SJSA1 (cell line): ENCODE measurements at regions not wholly inside any gene's neighbourhood (a gene's known extent, or its start where the extent isn't known, plus 50 kb on each side); places are given as distances from the start of the nearest gene placed in this dataset.
A peak's percentile ranks its signal among the peaks of the same experiment; 100 is the strongest.
"Not testable (repeated sequence)": the region's sequence is repeated elsewhere in the genome, so short reads cannot be mapped to it uniquely, and the experiment has no call there.

Source experiments
- DNase-seq, 2 experiments: peaks; one replicate each; pipeline ENCODE4 v3.0.0-alpha.2; 2015 to 2020; ENCODE audit warnings: low spot score in 2 of 2, low read depth in 1 of 2
- H3K27ac ChIP-seq: fragments of 250-450 bp; sonication (Bioruptor Pico); 2 replicates; pipeline ENCODE4 v1.5.1; 2020; ENCODE audit warnings: mild to moderate bottlenecking, moderate library complexity
- H3K27me3 ChIP-seq: fragments of 250-450 bp; sonication (Bioruptor Pico); replicated peaks from 2 replicates; pipeline ENCODE4 v1.5.1; 2020; ENCODE audit warnings: mild to moderate bottlenecking, moderate library complexity
- H3K36me3 ChIP-seq: fragments of 250-450 bp; sonication (Bioruptor Pico); 2 replicates; pipeline ENCODE4 v1.5.1; 2020; ENCODE audit warnings: mild to moderate bottlenecking
- H3K4me1 ChIP-seq: fragments of 250-450 bp; sonication (Bioruptor Pico); replicated peaks from 2 replicates; pipeline ENCODE4 v1.6.1; 2021; ENCODE audit warnings: mild to moderate bottlenecking
- H3K4me3 ChIP-seq: fragments of 250-450 bp; sonication (Bioruptor Pico); 2 replicates; pipeline ENCODE4 v1.5.1; 2020; ENCODE audit warnings: mild to moderate bottlenecking
- H3K9me3 ChIP-seq: fragments of 250-450 bp; sonication (Bioruptor Pico); replicated peaks from 2 replicates; pipeline ENCODE4 v1.5.1; 2020; ENCODE audit warnings: mild to moderate bottlenecking

DNA sequence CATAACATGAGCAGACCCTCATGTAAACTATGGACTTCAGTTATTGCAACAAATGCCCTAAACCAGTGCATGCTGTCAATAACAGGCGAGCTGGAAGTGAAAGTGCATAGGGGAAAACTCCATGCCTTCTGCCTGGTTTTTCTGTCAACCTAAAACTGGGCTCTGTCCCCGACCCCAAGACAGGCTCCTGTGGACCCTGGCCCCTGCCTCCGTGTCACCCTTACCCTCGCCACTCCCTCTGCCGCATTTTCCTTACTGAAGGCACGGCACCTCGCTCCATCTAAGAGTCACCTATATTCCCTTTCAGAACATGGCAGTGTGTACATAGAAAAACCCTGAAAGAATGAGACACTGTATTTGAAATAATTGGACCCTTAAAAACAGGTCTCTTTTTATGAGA lies 151.3 kb downstream of the SHANK2 start:
- Histone ChIP-seq H3K4me3 (no peak overlapping the region), H3K27ac (no peak overlapping the region), H3K27me3 (no peaks in the 10 kb centered on the region), H3K9me3 (no peaks in the 10 kb centered on the region), H3K4me1 (0 out of 2 replicates have a peak, but pooled peaks cover 4% of the 10 kb centered on the region), H3K36me3 (no peaks in the 10 kb centered on the region)
- no peak for DNase-seq

GRCh38 chr11:71098776-71099175 lies 153.6 kb downstream of the SHANK2 start:
- Histone ChIP-seq H3K9me3 (no peaks in the 10 kb centered on the region), H3K36me3 (no peaks in the 10 kb centered on the region)
- no peak for DNase-seq

DNA sequence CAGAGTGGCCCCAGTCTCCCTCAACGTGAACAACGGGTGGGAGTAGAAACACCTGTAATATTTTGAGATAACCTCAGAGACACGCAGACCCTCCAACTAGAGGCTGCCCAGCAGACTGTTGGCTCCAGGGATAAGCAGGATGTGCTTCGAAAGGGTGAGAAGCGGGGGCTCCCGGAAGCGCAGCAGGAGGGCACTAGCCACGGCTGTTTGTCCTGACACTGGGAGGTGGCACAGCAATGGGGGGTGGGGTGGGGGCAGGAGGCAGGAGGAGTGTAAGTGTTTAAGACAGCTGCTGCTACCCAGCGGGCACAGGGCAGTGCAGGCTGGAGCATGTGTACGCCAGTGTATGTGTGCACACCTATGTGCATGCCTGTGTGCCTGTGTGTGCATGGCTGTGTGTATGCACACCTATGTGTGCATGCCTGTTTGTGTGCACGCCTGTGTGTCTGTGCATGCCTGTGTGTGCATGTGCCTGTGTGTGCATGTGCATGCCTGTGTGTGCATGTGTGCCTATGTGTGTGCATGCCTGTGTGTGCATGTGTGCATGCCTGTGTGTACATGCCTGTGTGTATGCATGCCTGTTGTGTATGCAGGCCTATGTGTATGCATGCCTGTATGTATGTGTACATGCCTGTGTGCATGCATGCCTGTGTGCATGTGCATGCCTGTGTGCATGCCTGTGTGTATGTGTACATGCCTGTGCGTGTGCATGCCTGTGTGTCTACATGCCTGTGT lies 154.7 kb downstream of the SHANK2 start:
- Histone ChIP-seq H3K4me1 (0 out of 2 replicates have a peak, but pooled peaks cover 4% of the 10 kb centered on the region), H3K27me3 (no peaks in the 10 kb centered on the region), H3K27ac (no peak overlapping the region), H3K36me3 (no peaks in the 10 kb centered on the region), H3K4me3 (no peak overlapping the region), H3K9me3 (no peaks in the 10 kb centered on the region)
- DNase-seq: no peak

More at GRCh38 chr11:71098776-71099175, 153.6 kb downstream of the SHANK2 start:
- H3K27me3 ChIP-seq: no peaks in the 10 kb centered on the region
- 0 out of 2 replicates have a peak, but pooled peaks cover 4% of the 10 kb centered on the region for H3K4me1 ChIP-seq
- H3K4me3 ChIP-seq: no peak overlapping the region
- no peak overlapping the region for H3K27ac ChIP-seq

GRCh38 chr11:71096751-71097388 lies 155.5 kb downstream of the SHANK2 start:
- Histone ChIP-seq H3K4me1 (0 out of 2 replicates have a peak, but pooled peaks cover 4% of the 10 kb centered on the region), H3K36me3 (no peaks in the 10 kb centered on the region), H3K27ac (no peak overlapping the region), H3K4me3 (no peak overlapping the region), H3K9me3 (no peaks in the 10 kb centered on the region), H3K27me3 (no peaks in the 10 kb centered on the region)
- DNase-seq: no peak

DNA sequence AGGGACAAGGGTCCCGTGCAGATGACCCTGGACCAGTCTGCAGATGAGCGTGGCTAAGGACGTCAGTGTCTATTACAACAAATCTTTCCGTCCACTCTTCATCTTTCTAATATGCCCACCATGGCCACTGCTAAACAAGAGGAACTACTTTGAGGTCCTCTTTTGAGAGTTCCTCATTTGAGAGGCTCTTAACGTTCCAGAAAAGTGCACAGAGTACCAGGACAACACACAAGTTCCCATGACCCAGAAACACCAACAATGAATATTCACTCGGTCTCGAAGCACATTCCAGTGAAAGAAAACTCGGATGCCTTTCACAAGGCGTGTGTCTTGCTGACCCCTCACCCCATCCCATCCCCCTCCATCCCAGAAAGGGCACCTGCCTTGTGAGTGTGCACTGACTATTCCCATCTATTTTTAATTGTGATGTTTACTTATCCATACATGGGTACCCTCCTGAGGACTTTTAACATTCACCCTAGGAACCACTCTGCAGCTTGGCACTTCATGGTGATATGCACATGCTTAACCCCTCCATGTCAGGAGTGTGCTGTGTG lies 157.0 kb downstream of the SHANK2 start:
- 0 out of 2 replicates have a peak, but pooled peaks cover 4% of the 10 kb centered on the region for H3K4me1 ChIP-seq
- H3K9me3 ChIP-seq: no peaks in the 10 kb centered on the region
- H3K36me3 ChIP-seq: no peaks in the 10 kb centered on the region
- H3K4me3 ChIP-seq: no peak overlapping the region
- H3K27me3 ChIP-seq: no peaks in the 10 kb centered on the region
- DNase-seq: no peak
- no peak overlapping the region for H3K27ac ChIP-seq

DNA sequence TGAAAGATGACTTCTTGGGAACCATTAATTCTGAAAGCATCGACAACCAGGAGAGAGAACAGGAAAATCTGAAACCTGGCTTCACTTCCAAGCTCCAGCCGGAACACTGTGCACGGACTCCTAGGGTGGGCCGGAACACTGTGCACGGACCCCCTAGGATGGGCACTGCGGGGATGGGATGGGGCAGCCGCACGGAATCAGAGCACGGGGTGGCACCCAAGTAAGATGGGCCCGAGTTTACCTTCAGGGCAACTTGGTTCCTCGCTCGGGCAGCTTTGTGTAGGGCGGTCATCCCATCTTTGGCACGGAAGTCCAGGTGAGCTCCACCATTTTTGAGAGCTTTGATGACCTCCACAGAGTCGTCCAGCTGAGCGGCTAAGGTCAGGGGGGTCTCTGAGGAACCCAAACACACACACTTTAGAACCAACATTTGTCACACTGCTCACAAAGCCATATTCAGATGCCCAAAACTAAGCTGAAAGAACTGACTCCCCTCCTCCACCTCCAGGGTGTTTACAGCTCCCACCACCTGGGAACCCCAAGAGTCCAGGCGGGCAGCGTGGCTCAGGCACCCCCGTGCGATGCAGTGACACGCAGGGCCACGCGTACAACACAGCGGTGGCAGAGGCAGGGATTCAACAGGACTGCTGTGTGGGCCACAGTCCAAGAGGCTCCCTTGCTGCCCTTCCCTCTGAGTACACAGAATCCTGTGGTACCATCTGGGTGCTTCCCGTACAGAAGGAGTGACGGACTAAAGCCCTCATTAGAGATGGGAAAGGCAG lies 157.9 kb downstream of the SHANK2 start:
- no peaks in the 10 kb centered on the region for H3K36me3 ChIP-seq
- H3K4me1 ChIP-seq: 0 out of 2 replicates have a peak, but pooled peaks cover 4% of the 10 kb centered on the region
- no peaks in the 10 kb centered on the region for H3K27me3 ChIP-seq
- DNase-seq: no peak
- H3K4me3 ChIP-seq: no peak overlapping the region
- no peaks in the 10 kb centered on the region for H3K9me3 ChIP-seq
- H3K27ac ChIP-seq: no peak overlapping the region

DNA sequence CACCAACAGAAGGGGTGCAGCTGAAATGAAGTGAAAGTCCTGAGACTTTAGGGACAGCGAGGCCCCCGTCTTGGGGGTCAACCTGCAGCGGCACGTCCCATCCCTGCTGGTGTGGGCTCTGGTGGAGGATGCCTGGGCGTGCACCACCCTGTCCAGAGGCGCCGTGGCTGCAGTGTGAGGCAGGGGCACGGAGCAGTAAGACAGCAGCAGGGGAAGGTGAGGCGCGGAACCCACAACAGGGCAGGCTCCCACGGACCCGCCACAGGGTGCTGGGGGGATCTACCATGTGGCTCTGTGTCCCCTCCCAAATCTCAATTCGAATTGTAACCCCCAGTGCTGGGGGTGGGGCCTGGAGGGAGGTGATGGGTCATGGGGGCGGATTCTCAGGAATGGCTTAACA lies 158.6 kb downstream of the SHANK2 start:
- no peak overlapping the region for H3K27ac ChIP-seq
- no peaks in the 10 kb centered on the region for H3K9me3 ChIP-seq
- H3K27me3 ChIP-seq: no peaks in the 10 kb centered on the region
- 0 out of 2 replicates have a peak, but pooled peaks cover 4% of the 10 kb centered on the region for H3K4me1 ChIP-seq
- H3K36me3 ChIP-seq: no peaks in the 10 kb centered on the region
- DNase-seq: no peak
- H3K4me3 ChIP-seq: no peak overlapping the region

DNA sequence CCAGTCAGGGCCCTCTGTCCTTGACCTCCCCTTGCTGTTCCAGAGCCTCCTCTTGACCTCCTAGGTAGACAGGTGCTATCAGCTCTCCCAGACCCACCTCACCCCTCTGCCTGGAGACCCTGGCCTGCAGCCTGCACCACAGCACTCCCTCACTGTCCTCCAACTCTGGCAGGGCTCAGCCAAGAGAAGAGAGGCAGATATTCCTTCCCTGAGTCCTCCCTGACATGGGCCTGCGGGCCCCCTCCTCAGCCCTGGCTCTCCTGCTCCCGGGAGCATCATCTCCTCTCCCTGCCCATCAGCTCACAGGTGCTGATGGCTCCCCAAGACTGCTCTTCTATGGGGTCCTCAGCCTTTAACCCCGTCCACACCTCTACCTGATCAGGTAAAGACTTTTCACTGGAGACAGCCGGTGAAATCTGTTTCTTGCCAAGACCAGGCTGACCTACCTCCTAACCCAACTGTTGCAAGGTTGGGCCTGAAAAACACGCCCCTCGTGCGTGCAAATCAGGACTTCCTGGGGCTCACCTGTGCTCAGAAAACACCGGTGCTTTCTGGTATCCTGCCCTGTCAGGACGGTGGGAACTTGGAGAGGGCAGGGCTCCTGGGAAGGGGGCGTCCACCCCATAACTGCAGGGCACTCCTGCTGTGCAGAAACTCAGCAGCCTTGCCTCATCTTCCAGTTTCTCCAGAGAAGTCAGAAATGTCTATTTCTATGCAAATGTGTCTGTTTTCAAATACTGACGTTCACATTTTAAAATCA lies 160.7 kb downstream of the SHANK2 start:
- H3K36me3 ChIP-seq: no peaks in the 10 kb centered on the region
- no peaks in the 10 kb centered on the region for H3K9me3 ChIP-seq
- no peak overlapping the region for H3K4me3 ChIP-seq
- H3K4me1 ChIP-seq: 0 out of 2 replicates have a peak, but pooled peaks cover 2% of the 10 kb centered on the region
- DNase-seq: no peak
- H3K27me3 ChIP-seq: no peaks in the 10 kb centered on the region
- H3K27ac ChIP-seq: no peak overlapping the region

DNA sequence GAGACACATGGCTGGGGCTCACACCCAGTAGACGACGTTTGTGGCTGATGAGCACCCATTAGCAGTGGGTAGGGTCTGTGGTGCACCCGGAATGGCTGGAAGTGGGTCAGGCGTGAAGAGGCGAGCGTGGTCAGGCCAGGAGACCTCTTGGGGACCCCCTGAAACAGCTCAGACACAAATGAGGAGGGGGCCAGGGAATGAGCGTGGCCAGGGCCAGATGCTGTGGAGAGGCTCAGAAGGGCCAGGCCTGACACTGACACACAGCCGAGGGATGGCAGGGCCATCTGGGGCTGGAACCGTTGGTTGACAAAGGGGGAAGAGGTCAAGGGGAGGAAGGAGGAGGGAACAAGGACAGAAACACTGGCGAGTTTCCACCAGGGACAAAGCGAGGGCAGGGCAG lies 162.8 kb downstream of the SHANK2 start:
- H3K36me3 ChIP-seq: no peaks in the 10 kb centered on the region
- no peak overlapping the region for H3K27ac ChIP-seq
- H3K9me3 ChIP-seq: no peaks in the 10 kb centered on the region
- H3K4me3 ChIP-seq: no peak overlapping the region
- no peak for DNase-seq
- H3K4me1 ChIP-seq: no peaks in the 10 kb centered on the region
- no peaks in the 10 kb centered on the region for H3K27me3 ChIP-seq

GRCh38 chr11:71088314-71089215 lies 163.8 kb downstream of the SHANK2 start:
- not testable (repeated sequence) for H3K27ac ChIP-seq, H3K4me1 ChIP-seq, H3K27me3 ChIP-seq, H3K4me3 ChIP-seq, H3K36me3 ChIP-seq, DNase-seq, H3K9me3 ChIP-seq

DNA sequence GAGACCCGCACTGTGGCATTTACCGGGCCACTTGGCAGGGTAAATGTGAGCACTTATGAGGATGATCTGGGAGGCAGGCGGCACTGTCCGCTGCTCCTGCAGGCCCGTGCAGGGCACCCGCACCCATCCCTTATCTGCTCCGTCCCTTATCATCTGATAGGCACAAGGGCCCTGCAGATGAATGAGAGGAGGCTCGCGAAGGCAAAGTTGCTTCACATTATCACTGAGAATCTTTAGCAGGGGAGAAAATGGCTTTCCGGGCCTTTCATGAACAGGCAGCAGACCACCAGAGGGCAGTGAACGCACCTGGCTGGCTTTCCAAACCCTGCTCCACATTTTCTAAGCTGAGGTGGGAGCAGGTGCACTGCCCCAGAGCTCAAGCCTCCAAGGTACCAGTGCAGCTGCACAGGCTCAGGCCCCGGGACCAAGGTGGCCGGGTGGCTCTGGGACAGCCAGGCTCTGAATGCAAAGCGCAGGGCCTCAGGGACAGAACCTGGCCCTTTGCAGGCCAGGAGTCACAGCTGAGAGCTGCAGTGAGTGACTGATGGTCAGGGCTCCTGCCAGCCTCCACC lies 165.6 kb downstream of the SHANK2 start:
- H3K9me3 ChIP-seq: no peaks in the 10 kb centered on the region
- no peaks in the 10 kb centered on the region for H3K27me3 ChIP-seq
- DNase-seq: peak in 1 of 2 experiments; percentile 24
- no peak overlapping the region for H3K27ac ChIP-seq
- no peaks in the 10 kb centered on the region for H3K36me3 ChIP-seq
- H3K4me3 ChIP-seq: no peak overlapping the region
- no peaks in the 10 kb centered on the region for H3K4me1 ChIP-seq

- Histone ChIP-seq H3K36me3 (no peaks in the 10 kb centered on the region), H3K27ac (no peak overlapping the region), H3K4me3 (no peak overlapping the region), H3K27me3 (no peaks in the 10 kb centered on the region), H3K9me3 (no peaks in the 10 kb centered on the region), H3K4me1 (peaks cover 3% of the 10 kb centered on the region; the same call in 1 of the 2 replicates)
- no peak for DNase-seq
Observed at GRCh38 chr11:71084306-71085012, 167.9 kb downstream of the SHANK2 start.
